GM19025 (cell line): ENCODE measurements at regions not wholly inside any gene's neighbourhood (a gene's known extent, or its start where the extent isn't known, plus 50 kb on each side); places are given as distances from the start of the nearest gene placed in this dataset.
"Not testable (repeated sequence)": the region's sequence is repeated elsewhere in the genome, so short reads cannot be mapped to it uniquely, and the experiment has no call there.

Experiments used
- ATAC-seq: cut with Tn5 transposase; IDR thresholded peaks from one replicate; pipeline ENCODE4 v1.9.1; 2021; ENCODE audit warnings: mild to moderate bottlenecking, low read depth, moderate library complexity; ENCODE audit not compliant: unreplicated experiment

- ATAC-seq: no peak
These were observed 124.3 kb upstream of the SLC24A2 start for GRCh38 chr9:19913151-19913550.

DNA sequence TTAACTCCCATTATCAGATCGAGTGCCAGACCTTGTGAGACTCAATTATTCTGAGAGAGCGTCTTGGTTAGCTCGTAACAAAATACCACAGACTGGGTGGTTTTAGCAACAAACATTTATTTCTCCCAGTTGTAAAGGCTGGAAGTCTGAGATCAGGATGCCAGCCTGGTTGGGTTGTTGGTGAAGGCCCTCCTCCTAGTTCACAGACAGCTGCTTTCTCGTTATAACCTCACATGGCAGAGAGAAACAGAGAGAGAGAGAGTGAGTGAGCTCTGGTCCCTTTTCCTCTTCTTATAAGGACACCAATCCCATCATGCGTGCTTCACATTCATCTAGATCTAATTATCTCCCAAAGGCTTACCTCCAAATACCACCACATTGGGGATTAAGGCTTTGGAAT, 114.2 kb upstream of the SLC24A2 start:
- ATAC-seq: no peak

DNA sequence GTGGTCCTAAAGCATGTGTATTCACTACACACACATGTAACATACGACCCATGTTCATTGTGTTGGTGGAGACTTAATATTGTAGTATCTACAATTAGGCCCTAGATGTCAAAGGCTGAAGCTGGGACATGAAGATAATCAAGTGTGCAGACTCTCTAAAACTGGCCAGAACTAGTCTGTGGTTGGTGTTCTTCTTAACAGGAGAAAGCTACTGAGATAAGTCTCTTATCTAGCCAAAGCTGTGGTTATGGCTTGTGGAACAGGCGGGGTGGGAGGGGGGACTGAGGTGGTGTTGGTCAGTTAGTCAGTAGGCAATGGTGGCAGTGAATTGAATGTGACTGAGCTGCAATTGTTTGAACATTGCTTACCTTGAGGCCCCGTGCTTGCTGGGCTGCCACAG, 112.7 kb upstream of the SLC24A2 start:
- no peak for ATAC-seq

DNA sequence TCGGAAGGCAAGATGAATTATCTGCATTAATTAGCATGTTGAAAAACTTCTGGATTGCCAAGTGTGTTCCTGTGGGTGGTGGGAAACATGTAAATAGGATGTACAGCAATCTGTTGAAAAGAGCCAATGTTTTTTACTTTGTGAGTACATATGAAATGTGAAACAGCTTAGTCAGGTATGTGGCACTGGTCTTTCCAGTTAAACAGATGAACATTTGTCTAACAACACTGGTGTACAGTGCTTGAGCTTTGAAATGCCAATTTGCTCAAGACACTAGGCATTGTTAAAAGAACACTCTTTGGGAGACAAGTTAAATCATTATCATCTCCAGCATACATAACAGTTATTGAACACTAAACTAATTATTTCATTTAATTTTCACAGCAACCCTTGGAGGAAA, 107.3 kb upstream of the SLC24A2 start:
- no peak for ATAC-seq

DNA sequence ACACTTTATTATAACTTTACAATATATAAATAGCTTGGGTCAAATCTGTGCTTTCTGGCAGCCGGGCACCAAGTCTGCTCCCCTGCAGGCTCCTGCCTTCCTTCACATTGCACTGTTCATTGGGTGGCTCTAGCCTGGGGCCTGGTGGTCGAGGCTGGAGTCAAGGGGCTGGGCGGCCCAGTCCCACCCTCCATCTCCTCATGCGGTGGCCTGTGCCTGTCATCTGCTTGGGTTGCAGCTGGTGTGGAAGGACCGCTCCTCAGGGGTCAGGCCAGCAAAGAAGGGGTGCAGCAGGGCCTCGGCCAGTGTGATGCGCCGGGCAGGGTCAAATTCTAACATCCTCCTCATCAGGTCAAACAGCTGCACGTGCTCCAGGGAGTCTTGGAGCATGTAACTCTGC, 106.7 kb upstream of the SLC24A2 start:
- not testable (repeated sequence) for ATAC-seq

GRCh38 chr9:19895006-19895405, 106.2 kb upstream of the SLC24A2 start:
- ATAC-seq: no peak

GRCh38 chr9:19885608-19886007, 96.8 kb upstream of the SLC24A2 start:
- ATAC-seq: no peak

DNA sequence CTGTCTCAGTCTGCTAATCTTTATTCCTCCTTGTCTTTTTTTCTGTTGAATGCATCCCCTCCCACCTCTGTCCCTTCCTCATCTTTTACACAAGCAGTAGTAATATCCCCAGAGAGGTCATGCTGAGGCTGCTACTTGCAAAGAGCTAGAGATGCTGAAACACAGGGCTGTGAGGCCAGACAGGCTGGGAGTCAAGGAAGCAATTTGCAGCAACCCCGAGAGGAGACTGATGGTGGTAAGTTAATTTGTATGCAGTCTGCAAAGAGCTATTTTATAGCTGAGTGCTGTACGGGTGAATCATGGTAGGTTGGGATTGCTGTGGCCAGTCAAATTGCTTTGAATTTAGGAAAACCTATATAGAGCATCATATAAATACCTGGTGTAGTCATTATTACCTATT, 90.2 kb upstream of the SLC24A2 start:
- ATAC-seq: no peak

DNA sequence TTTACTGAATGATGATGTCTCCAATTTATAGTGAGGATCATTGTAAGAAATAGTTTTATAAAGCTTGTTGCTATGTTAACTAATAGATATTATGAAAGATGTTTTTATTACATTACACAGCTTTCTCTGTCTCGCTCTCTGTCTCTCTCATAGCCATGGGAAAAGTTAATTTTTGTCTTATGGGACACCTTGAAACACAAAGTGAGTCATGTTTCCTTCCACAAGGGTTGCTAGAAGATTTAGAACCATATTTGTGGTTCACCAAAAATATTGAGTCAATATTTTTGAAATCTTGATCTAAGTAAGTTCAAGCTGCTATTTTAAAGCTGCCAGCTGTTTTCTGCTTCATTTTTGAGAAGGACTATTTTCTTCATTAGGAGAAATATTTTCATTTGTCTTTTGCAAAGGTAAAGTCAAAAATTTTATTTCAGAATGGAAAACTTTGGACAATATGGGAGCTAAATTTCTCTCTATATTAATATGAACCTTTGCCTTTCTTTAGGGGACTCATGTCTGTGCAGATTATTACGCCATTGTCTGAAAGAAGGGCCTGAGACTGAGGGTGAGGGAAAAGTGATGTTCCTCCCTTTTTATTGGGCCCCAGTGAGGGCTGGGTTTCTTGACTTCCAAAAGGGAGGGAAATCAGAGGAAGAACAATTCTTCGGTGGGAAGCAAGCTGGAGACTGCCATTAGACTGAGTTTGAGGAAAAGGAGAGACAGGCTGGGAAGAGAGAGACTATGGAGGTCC, 87.9 kb upstream of the SLC24A2 start:
- no peak for ATAC-seq

DNA sequence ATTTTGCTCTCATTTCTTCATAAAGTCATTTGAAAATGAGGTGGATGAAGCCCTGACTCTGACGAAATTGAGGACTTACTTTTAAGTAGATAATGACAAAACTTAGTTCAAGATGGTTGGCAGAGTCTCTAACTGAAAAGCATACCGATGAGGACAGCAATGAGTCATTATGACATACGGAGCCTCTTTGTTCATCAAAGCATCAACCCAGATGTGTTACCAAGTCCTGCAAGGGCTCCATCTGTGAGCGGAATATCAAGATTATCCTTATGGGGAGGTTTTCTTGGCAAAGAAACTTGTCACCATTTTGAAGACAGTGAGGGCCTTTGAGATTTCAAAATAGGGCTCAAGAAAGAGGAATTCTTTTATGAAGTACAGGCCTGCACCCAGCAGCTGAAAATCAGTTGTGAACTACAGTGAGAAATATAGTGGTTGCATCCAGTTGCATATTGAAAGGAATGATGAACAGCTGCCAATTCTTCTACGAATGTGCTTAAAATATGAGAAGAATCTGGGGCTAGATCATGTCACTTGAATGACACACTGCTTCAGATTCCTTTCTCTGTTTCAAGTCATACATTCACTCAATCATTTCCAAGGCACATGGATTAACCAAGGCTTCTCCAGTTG, 86.6 kb upstream of the SLC24A2 start:
- ATAC-seq: no peak

GRCh38 chr9:19873188-19873587, 84.4 kb upstream of the SLC24A2 start:
- ATAC-seq: not testable (repeated sequence)

- ATAC-seq: no peak
These were observed 82.2 kb upstream of the SLC24A2 start for GRCh38 chr9:19870988-19871387.

- ATAC-seq: no peak
These were observed 52.1 kb upstream of the SLC24A2 start for GRCh38 chr9:19840953-19841352.
